IMR-90 (cell line): ENCODE measurements at regions not wholly inside any gene's neighbourhood (a gene's known extent, or its start where the extent isn't known, plus 50 kb on each side); places are given as distances from the start of the nearest gene placed in this dataset.

ENCODE experiments used
- ATAC-seq: fragments of 200-7000 bp; cut with Tn5 transposase; 2 replicates; pipeline ENCODE4 v1.9.1; 2020; ENCODE audit warnings: low read depth, mild to moderate bottlenecking, moderate library complexity
- BruUV-seq: library from RNA; stranded (reverse); fragments of 400-500 nt; replicated peaks from 2 replicates; lab custom pipeline; 2021; lab: Mats Ljungman, UMichigan
- CTCF ChIA-PET: fragments of 300-600 bp; formaldehyde crosslinking; extraction: SDS; loops from one replicate; lab custom pipeline; 2021; ENCODE audit warnings: antibody characterized with exemption; lab: Yijun Ruan, JAX
- POLR2A ChIA-PET: fragments of 300-600 bp; sonication (Branson Sonifier 250); formaldehyde crosslinking; loops from one replicate; lab custom pipeline; 2022; ENCODE audit warnings: antibody characterized with exemption; ENCODE audit not compliant: unreplicated experiment; lab: Charles Lee
- DNase-seq: peaks from one replicate; pipeline ENCODE4 v3.0.0; 2013
- H2AFZ ChIP-seq: replicated peaks from 2 replicates; pipeline ENCODE3; 2013; ENCODE audit warnings: low read length, mild to moderate bottlenecking; ENCODE audit not compliant: poor library complexity
- H2AK5ac ChIP-seq: 2 replicates; pipeline ENCODE4 v1.6.1; 2013; ENCODE audit warnings: low read depth, low read length, inconsistent platforms
- H2AK9ac ChIP-seq: replicated peaks from 2 replicates; pipeline ENCODE3; 2013; ENCODE audit warnings: mild to moderate bottlenecking, low read depth, low read length, moderate library complexity; ENCODE audit not compliant: poor library complexity
- H2BK120ac ChIP-seq: 2 replicates; pipeline ENCODE4 v1.6.1; 2013; ENCODE audit warnings: low read depth, low read length, inconsistent platforms
- H2BK15ac ChIP-seq: 3 replicates; pipeline ENCODE4 v1.6.1; 2013; ENCODE audit warnings: low read depth, low read length, inconsistent platforms
- H2BK20ac ChIP-seq: 2 replicates; pipeline ENCODE4 v1.6.1; 2013; ENCODE audit warnings: low read depth, mild to moderate bottlenecking, inconsistent platforms, low read length, moderate library complexity
- H2BK5ac ChIP-seq: 2 replicates; pipeline ENCODE4 v1.6.1; 2013; ENCODE audit warnings: mild to moderate bottlenecking, low read depth, low read length, inconsistent platforms; ENCODE audit not compliant: poor library complexity, severe bottlenecking
- H3K14ac ChIP-seq: replicated peaks from 2 replicates; pipeline ENCODE4 v1.6.1; 2013; ENCODE audit warnings: low read depth, low read length, inconsistent platforms
- H3K18ac ChIP-seq: 2 replicates; pipeline ENCODE4 v1.6.1; 2013; ENCODE audit warnings: low read depth, low read length, control low read depth
- H3K23ac ChIP-seq: 2 replicates; pipeline ENCODE4 v1.6.1; 2013; ENCODE audit warnings: low read depth, low read length, inconsistent platforms
- H3K27ac ChIP-seq: 2 replicates; pipeline ENCODE4 v1.5.1; 2013; ENCODE audit warnings: mild to moderate bottlenecking, control low read depth, low read length; ENCODE audit not compliant: insufficient read depth
- H3K27me3 ChIP-seq: 2 replicates; pipeline ENCODE4 v1.6.1; 2013; ENCODE audit warnings: low read length; ENCODE audit not compliant: control insufficient read depth, insufficient read depth
- H3K36me3 ChIP-seq: 2 replicates; pipeline ENCODE4 v1.6.1; 2013; ENCODE audit warnings: low read length, mixed read lengths; ENCODE audit not compliant: control insufficient read depth, insufficient read depth
- H3K4ac ChIP-seq: 2 replicates; pipeline ENCODE4 v1.6.1; 2013; ENCODE audit warnings: low read depth, low read length, inconsistent platforms
- H3K4me1 ChIP-seq: 2 replicates; pipeline ENCODE4 v1.6.1; 2013; ENCODE audit warnings: low read length, mixed read lengths; ENCODE audit not compliant: control insufficient read depth, insufficient read depth
- H3K4me2 ChIP-seq: 2 replicates; pipeline ENCODE4 v1.6.1; 2013; ENCODE audit warnings: low read depth, mild to moderate bottlenecking, control low read depth, low read length, moderate library complexity
- H3K4me3 ChIP-seq: 2 replicates; pipeline ENCODE4 v1.5.1; 2013; ENCODE audit warnings: low read depth, mild to moderate bottlenecking, control low read depth, low read length, moderate library complexity; ENCODE audit not compliant: insufficient read depth
- H3K56ac ChIP-seq: 2 replicates; pipeline ENCODE4 v1.6.1; 2013; ENCODE audit warnings: low read length, inconsistent platforms; ENCODE audit not compliant: insufficient read depth; ENCODE audit errors: extremely low read depth
- H3K79me1 ChIP-seq, 2 experiments: 2 replicates each; pipeline ENCODE4 v1.6.1; 2013; ENCODE audit warnings: low read length in 2 of 2, inconsistent platforms in 1 of 2, low read depth in 1 of 2
- H3K9ac ChIP-seq: 2 replicates; pipeline ENCODE4 v1.6.1; 2013; ENCODE audit warnings: low read depth, low read length, control low read depth
- H3K9me1 ChIP-seq: 2 replicates; pipeline ENCODE4 v1.6.1; 2013; ENCODE audit warnings: low read length, inconsistent platforms; ENCODE audit not compliant: insufficient read depth
- H3K9me3 ChIP-seq: 2 replicates; pipeline ENCODE4 v1.6.1; 2013; ENCODE audit warnings: low read length; ENCODE audit not compliant: control insufficient read depth, insufficient read depth
- H4K20me1 ChIP-seq: 2 replicates; pipeline ENCODE4 v1.6.1; 2013; ENCODE audit warnings: low read length, inconsistent platforms; ENCODE audit not compliant: insufficient read depth
- H4K5ac ChIP-seq: 2 replicates; pipeline ENCODE4 v1.6.1; 2013; ENCODE audit warnings: mild to moderate bottlenecking, low read depth, low read length, control low read depth
- H4K8ac ChIP-seq, 2 experiments: 2 replicates each; pipeline ENCODE4 v1.6.1; 2013; ENCODE audit warnings: low read depth in 2 of 2, low read length in 2 of 2, control low read depth in 1 of 2, inconsistent platforms in 1 of 2
- H4K91ac ChIP-seq: 2 replicates; pipeline ENCODE4 v1.6.1; 2013; ENCODE audit warnings: low read depth, low read length, inconsistent platforms; ENCODE audit not compliant: insufficient read depth
- BHLHE40 ChIP-seq: fragments of 150-350 bp; IDR thresholded peaks from 2 replicates; pipeline ENCODE4 v1.6.1; 2016; ENCODE audit warnings: mild to moderate bottlenecking, low read depth, low read length
- MAZ ChIP-seq: IDR thresholded peaks from 2 replicates; pipeline ENCODE4 v1.6.1; 2012; ENCODE audit warnings: low read depth, mild to moderate bottlenecking, low read length, improper control_type of control experiment, moderate library complexity, borderline replicate concordance
- RAD21 ChIP-seq: IDR thresholded peaks from 2 replicates; pipeline ENCODE4 v1.6.1; 2012; ENCODE audit warnings: low read length, improper control_type of control experiment
- RCOR1 ChIP-seq: IDR thresholded peaks from 2 replicates; pipeline ENCODE4 v1.6.1; 2012; ENCODE audit warnings: mild to moderate bottlenecking, low read length, improper control_type of control experiment; ENCODE audit not compliant: insufficient replicate concordance
- WGBS, 2 experiments: methylation state at CpG; one replicate each; pipeline versions ENCODE4 v1.1.5 to v1.1.7; 2013; ENCODE audit warnings: missing lambda C conversion rate in 2 of 2; ENCODE audit not compliant: insufficient read length in 1 of 2; ENCODE audit errors: extremely low coverage in 2 of 2; 5-methylcytosine and 5-hydroxymethylcytosine counted together
- dilution Hi-C: fragments of 300-500 bp; cut with HindIII; formaldehyde crosslinking; loops from one replicate; pipeline ENCODE4 v1.14.3; 2018; ENCODE audit warnings: low sequenced_read_pairs; ENCODE audit not compliant: unreplicated experiment
- in situ Hi-C: fragments of 300-500 bp; cut with MboI; formaldehyde crosslinking; loops from 3 replicates; pipeline ENCODE4 v1.14.3; 2019; ENCODE audit warnings: low sequenced_read_pairs, inconsistent platforms, mixed read lengths
- intact Hi-C: fragments of 100-400 bp; cut with micrococcal nuclease; formaldehyde crosslinking; loops from 2 replicates; pipeline ENCODE4 v1.10.0; 2022
- TF ChIP-seq, protein P1 (sequence below): fragments of 150-350 bp; IDR thresholded peaks from 2 replicates; pipeline ENCODE4 v1.6.1; 2017; ENCODE audit warnings: mild to moderate bottlenecking, antibody characterized with exemption, low read length, low read depth

DNA sequence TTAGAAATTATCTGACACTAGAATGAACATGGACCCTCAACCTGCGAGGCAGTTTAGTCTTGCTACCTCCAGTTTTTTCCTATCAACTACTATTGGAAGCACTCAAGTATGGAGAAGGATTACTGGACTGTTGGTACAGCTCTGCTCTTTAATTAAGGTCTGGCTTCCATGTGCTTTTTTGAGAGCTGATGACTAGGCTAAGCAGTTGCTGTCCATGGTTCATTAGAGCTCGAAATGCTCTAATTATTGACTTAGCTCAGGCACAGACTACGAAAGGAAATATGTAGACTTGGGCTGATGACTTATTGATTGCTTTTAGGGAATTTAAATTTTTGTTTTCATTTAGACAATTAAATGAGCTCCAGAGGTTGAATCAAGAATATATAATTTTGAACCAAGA, 1281.6 kb downstream of the HACE1 start:
- H2AFZ ChIP-seq: no peak overlapping the region
- H4K8ac ChIP-seq: no peak overlapping the region
- H4K91ac ChIP-seq: no peak overlapping the region
- H3K27me3 ChIP-seq: no peaks in the 10 kb centered on the region
- H3K4me2 ChIP-seq: no peak overlapping the region
- no peak overlapping the region for H3K56ac ChIP-seq
- H3K27ac ChIP-seq: no peak overlapping the region
- H3K9ac ChIP-seq: no peak overlapping the region
- H4K20me1 ChIP-seq: no peaks in the 10 kb centered on the region
- no peak overlapping the region for H2BK5ac ChIP-seq
- no peak overlapping the region for H3K18ac ChIP-seq
- dilution Hi-C loops (no loop called here), in situ Hi-C loops (no loop called here), intact Hi-C loops (no loop called here)
- no peak overlapping the region for H3K4ac ChIP-seq
- ATAC-seq (no peak), DNase-seq (no peak)
- no peak overlapping the region for H2AK5ac ChIP-seq
- no peaks in the 10 kb centered on the region for H3K79me1 ChIP-seq
- H3K23ac ChIP-seq: no peak overlapping the region
- no TSS peak for BruUV-seq
- no peak overlapping the region for H3K14ac ChIP-seq
- ChIA-PET CTCF (no interaction called here), POLR2A (no interaction called here)
- no peaks in the 10 kb centered on the region for H3K9me3 ChIP-seq
- no peaks in the 10 kb centered on the region for H3K4me1 ChIP-seq
- no peak overlapping the region for H3K4me3 ChIP-seq
- H2BK15ac ChIP-seq: no peak overlapping the region
- no peak for TF ChIP-seq RCOR1
- no peak for TF ChIP-seq BHLHE40
- TF ChIP-seq, protein P1, sequence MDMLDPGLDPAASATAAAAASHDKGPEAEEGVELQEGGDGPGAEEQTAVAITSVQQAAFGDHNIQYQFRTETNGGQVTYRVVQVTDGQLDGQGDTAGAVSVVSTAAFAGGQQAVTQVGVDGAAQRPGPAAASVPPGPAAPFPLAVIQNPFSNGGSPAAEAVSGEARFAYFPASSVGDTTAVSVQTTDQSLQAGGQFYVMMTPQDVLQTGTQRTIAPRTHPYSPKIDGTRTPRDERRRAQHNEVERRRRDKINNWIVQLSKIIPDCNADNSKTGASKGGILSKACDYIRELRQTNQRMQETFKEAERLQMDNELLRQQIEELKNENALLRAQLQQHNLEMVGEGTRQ: no peak
- no peak for TF ChIP-seq MAZ
- TF ChIP-seq RAD21: no peak
- no peak overlapping the region for H2BK20ac ChIP-seq
- H4K5ac ChIP-seq: no peak overlapping the region
- no peak overlapping the region for H2BK120ac ChIP-seq
- H2AK9ac ChIP-seq: no peak overlapping the region
- H3K36me3 ChIP-seq: no peaks in the 10 kb centered on the region
- WGBS, 2 experiments: no CpG with 5 or more reads among the region's 3 CpGs
- H3K9me1 ChIP-seq: no peaks in the 10 kb centered on the region
